HUES6 (cell line): ENCODE measurements at regions not wholly inside any gene's neighbourhood (a gene's known extent, or its start where the extent isn't known, plus 50 kb on each side); places are given as distances from the start of the nearest gene placed in this dataset.
A peak's percentile ranks its signal among the peaks of the same experiment; 100 is the strongest.
"Not testable (repeated sequence)": the region's sequence is repeated elsewhere in the genome, so short reads cannot be mapped to it uniquely, and the experiment has no call there.

Experiments used
- H3K27ac ChIP-seq: 2 replicates; pipeline ENCODE4 v1.7.0; 2013; ENCODE audit warnings: low read depth, mild to moderate bottlenecking, low read length, inconsistent platforms
- H3K27me3 ChIP-seq: 2 replicates; pipeline ENCODE4 v1.6.1; 2013; ENCODE audit warnings: low read length; ENCODE audit not compliant: control insufficient read depth, insufficient read depth
- H3K36me3 ChIP-seq: 2 replicates; pipeline ENCODE4 v1.6.1; 2013; ENCODE audit warnings: low read length; ENCODE audit not compliant: control insufficient read depth, insufficient read depth
- H3K4me1 ChIP-seq: 2 replicates; pipeline ENCODE4 v1.6.1; 2013; ENCODE audit warnings: low read length; ENCODE audit not compliant: control insufficient read depth, insufficient read depth
- H3K4me3 ChIP-seq: 2 replicates; pipeline ENCODE4 v1.5.1; 2013; ENCODE audit warnings: low read depth, low read length
- H3K9ac ChIP-seq: one replicate; pipeline ENCODE4 v1.6.1; 2013; ENCODE audit warnings: mild to moderate bottlenecking, low read length
- H3K9me3 ChIP-seq: 2 replicates; pipeline ENCODE4 v1.6.1; 2013; ENCODE audit warnings: low read depth, low read length; ENCODE audit not compliant: control insufficient read depth, insufficient read depth

GRCh38 chr6:79416931-79417330, 120.3 kb downstream of the LCA5 start:
- no peaks in the 10 kb centered on the region for H3K27me3 ChIP-seq
- H3K27ac ChIP-seq, result no peak overlapping the region
- no peaks in the 10 kb centered on the region for H3K36me3 ChIP-seq
- peaks cover 6% of the 10 kb centered on the region for H3K4me1 ChIP-seq
- H3K9me3 ChIP-seq, result no peaks in the 10 kb centered on the region
- H3K9ac ChIP-seq, result no peak overlapping the region
- H3K4me3 ChIP-seq, result no peak overlapping the region

- Histone ChIP-seq H3K9ac (no peak overlapping the region), H3K4me3 (no peak overlapping the region; the same call in 1 of the 2 replicates), H3K27me3 (no peaks in the 10 kb centered on the region), H3K27ac (0 out of 2 replicates have a peak overlapping the region, but pooled peaks have one; percentile 41), H3K9me3 (no peaks in the 10 kb centered on the region), H3K4me1 (peaks cover 14% of the 10 kb centered on the region), H3K36me3 (no peaks in the 10 kb centered on the region)
These were observed 123.6 kb downstream of the LCA5 start for GRCh38 chr6:79413562-79414002.

- Histone ChIP-seq H3K36me3 (no peaks in the 10 kb centered on the region), H3K9me3 (0 out of 2 replicates have a peak, but pooled peaks cover under 1% of the 10 kb centered on the region), H3K27ac (no peak overlapping the region), H3K4me1 (peaks cover 14% of the 10 kb centered on the region), H3K9ac (no peak overlapping the region), H3K4me3 (no peak overlapping the region), H3K27me3 (no peaks in the 10 kb centered on the region)
These were observed 126.4 kb downstream of the LCA5 start for GRCh38 chr6:79410806-79411205.

- H3K27me3 ChIP-seq, result no peaks in the 10 kb centered on the region
- no peaks in the 10 kb centered on the region for H3K36me3 ChIP-seq
- peaks cover 2% of the 10 kb centered on the region; the same call in 1 of the 2 replicates for H3K9me3 ChIP-seq
- peaks cover 8% of the 10 kb centered on the region; the same call in 1 of the 2 replicates for H3K4me1 ChIP-seq
- no peak overlapping the region for H3K27ac ChIP-seq
- no peak overlapping the region for H3K4me3 ChIP-seq
- no peak overlapping the region for H3K9ac ChIP-seq
These were observed 128.8 kb downstream of the LCA5 start for GRCh38 chr6:79408256-79408974.

GRCh38 chr6:79404677-79405076, 132.6 kb downstream of the LCA5 start:
- Histone ChIP-seq H3K27ac (no peak overlapping the region), H3K9ac (no peak overlapping the region), H3K27me3 (no peaks in the 10 kb centered on the region)

GRCh38 chr6:79404261-79404660, 133.0 kb downstream of the LCA5 start:
- Histone ChIP-seq H3K36me3 (no peaks in the 10 kb centered on the region), H3K27ac (no peak overlapping the region), H3K9me3 (peaks cover 2% of the 10 kb centered on the region; the same call in 1 of the 2 replicates), H3K4me1 (no peaks in the 10 kb centered on the region), H3K27me3 (no peaks in the 10 kb centered on the region), H3K4me3 (no peak overlapping the region), H3K9ac (no peak overlapping the region)

More at GRCh38 chr6:79404677-79405076, 132.6 kb downstream of the LCA5 start:
- Histone ChIP-seq H3K4me3 (no peak overlapping the region), H3K9me3 (peaks cover 2% of the 10 kb centered on the region; the same call in 1 of the 2 replicates), H3K36me3 (no peaks in the 10 kb centered on the region), H3K4me1 (no peaks in the 10 kb centered on the region)

GRCh38 chr6:79403563-79403962, 133.7 kb downstream of the LCA5 start:
- Histone ChIP-seq H3K27me3 (no peaks in the 10 kb centered on the region), H3K27ac (no peak overlapping the region), H3K4me3 (no peak overlapping the region), H3K36me3 (no peaks in the 10 kb centered on the region), H3K9me3 (peaks cover 2% of the 10 kb centered on the region; the same call in 1 of the 2 replicates), H3K4me1 (no peaks in the 10 kb centered on the region), H3K9ac (no peak overlapping the region)

- H3K4me3 ChIP-seq, result no peak overlapping the region
- no peaks in the 10 kb centered on the region for H3K27me3 ChIP-seq
- peaks cover 2% of the 10 kb centered on the region; the same call in 1 of the 2 replicates for H3K9me3 ChIP-seq
- no peaks in the 10 kb centered on the region for H3K4me1 ChIP-seq
- no peaks in the 10 kb centered on the region for H3K36me3 ChIP-seq
- H3K9ac ChIP-seq, result no peak overlapping the region
- no peak overlapping the region for H3K27ac ChIP-seq
These were observed 134.1 kb downstream of the LCA5 start for GRCh38 chr6:79403086-79403485.

- Histone ChIP-seq H3K4me3 (no peak overlapping the region), H3K9me3 (no peaks in the 10 kb centered on the region), H3K36me3 (no peaks in the 10 kb centered on the region), H3K9ac (no peak overlapping the region), H3K27me3 (no peaks in the 10 kb centered on the region), H3K27ac (no peak overlapping the region), H3K4me1 (no peaks in the 10 kb centered on the region)
These were observed 137.7 kb downstream of the LCA5 start for GRCh38 chr6:79399499-79399898.

- H3K9me3 ChIP-seq, H3K36me3 ChIP-seq, H3K27ac ChIP-seq, H3K4me3 ChIP-seq, H3K4me1 ChIP-seq, H3K9ac ChIP-seq, H3K27me3 ChIP-seq: not testable (repeated sequence)
These were observed 138.6 kb downstream of the LCA5 start for GRCh38 chr6:79398617-79399016.

- peaks cover 4% of the 10 kb centered on the region; the same call in 1 of the 2 replicates for H3K9me3 ChIP-seq
- no peaks in the 10 kb centered on the region for H3K4me1 ChIP-seq
- no peaks in the 10 kb centered on the region for H3K36me3 ChIP-seq
- no peaks in the 10 kb centered on the region for H3K27me3 ChIP-seq
- no peak overlapping the region for H3K27ac ChIP-seq
- no peak overlapping the region for H3K9ac ChIP-seq
- no peak overlapping the region for H3K4me3 ChIP-seq
These were observed 140.6 kb downstream of the LCA5 start for GRCh38 chr6:79396625-79397024.
